Inferior parietal cortex (tissue), 1 donor: ENCODE measurements at regions not wholly inside any gene's neighbourhood (a gene's known extent, or its start where the extent isn't known, plus 50 kb on each side); places are given as distances from the start of the nearest gene placed in this dataset.

ENCODE experiments used
- DNase-seq: peaks from one replicate; pipeline ENCODE4 v3.0.0-alpha.2; 2016; ENCODE audit errors: extremely low spot score

DNA sequence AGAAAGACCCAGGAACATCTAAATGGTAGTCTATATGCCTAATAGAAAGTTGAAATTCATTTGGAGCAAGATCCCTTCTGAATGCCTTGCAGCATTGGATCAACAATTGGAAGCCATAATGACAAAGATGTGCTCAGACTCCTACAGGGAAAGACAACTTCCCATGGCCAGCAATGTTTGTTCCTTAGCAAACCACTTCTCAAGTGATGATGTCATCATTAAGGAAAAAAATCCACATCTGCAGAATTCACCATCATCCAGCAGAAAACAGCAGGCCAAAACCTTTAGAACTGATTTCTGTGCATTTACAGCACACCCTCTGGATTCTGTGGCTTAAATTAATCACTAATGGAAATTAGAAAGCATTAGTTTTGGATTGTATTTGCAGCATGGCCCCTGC, 82.4 kb upstream of the ZIC3 start:
- DNase-seq: no peak

GRCh38 chrX:137482136-137482535, 83.8 kb upstream of the ZIC3 start:
- DNase-seq: no peak

DNA sequence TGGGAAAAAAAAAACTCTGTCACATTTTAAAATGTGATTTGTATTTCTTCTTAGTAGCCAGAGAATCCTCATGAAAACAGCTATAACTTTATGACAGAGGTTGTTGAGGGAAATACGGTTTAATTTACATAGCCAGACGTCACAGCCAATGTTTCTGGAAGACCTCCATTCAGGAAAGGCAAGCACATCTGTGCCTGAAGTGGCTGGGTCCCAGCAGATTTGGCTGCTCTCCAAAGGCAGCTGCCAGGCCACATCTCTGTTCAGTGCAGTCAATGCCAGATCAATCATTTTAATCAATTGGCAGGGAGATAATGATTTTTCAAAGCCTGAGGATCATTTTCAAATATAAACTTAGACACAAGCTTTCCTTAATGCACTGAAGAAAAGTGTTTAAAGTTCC, 86.5 kb upstream of the ZIC3 start:
- no peak for DNase-seq

- no peak for DNase-seq
Measured at GRCh38 chrX:137441711-137442110, 124.2 kb upstream of the ZIC3 start.

GRCh38 chrX:137432609-137433008, 133.3 kb upstream of the ZIC3 start:
- peak; percentile 1 for DNase-seq

DNA sequence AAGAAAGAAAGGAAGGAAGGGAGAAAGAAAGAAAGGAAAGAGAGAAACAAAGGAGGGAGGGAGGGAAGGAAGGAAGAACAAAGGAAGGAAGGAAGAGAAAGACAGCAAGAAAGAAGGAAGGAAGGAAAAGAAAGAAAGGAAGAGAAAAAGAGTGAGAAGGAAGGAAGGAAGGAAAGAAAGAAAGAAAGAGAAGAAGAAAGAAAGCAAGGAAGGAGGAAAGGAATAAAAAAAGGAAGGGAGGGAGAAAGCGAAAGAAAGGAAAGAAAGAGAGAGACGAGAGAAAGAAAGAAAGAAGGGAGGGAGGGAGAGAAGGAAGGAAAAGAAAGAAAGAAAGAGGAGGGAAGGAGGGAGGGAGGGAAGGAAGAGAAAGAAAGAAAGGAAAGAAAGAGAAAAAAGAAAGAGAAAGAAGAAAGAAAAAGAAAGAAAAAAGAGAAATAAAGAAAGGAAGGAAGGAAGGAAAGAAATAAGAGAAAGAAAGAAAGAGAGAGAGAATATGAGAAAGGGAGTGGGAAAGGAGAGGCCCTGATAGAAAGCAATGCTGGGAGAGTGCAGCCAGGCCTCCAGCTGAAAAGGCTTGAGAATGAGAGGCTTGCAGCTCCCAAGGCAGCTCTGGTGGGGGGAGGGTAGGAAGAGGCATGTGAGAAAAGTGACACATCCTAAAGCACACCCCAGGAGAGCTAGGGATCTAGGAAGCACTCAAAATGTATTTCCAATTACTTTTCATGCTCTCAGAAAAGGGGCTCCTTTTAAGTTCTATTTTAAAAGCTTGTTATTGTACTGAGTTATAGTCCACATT, 134.0 kb upstream of the ZIC3 start:
- DNase-seq: no peak

DNA sequence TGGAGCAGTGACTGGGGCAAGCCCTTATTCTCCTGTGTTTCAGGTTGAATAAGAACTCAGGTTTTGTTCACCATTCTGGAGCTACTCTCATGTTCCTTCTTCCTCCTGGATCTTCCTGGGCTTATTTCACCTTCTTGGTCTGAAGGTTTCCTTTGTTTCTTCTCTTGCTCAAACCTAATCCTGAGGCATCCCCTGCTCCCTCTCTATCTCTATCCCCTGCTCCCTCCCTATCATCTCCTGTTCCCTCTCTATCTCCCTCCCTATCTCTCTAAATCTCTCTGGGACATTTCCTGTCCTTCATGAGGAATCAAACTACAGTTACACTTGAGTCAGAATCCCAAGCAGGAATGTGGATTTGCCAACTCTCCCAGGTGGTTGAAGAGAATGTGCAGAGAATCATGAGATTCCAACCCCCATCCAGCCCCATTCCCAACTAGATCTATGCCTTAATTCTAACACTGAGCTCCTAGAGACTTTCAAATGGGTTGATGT, 134.9 kb upstream of the ZIC3 start:
- DNase-seq: no peak

GRCh38 chrX:137430301-137430700, 135.6 kb upstream of the ZIC3 start:
- no peak for DNase-seq

DNA sequence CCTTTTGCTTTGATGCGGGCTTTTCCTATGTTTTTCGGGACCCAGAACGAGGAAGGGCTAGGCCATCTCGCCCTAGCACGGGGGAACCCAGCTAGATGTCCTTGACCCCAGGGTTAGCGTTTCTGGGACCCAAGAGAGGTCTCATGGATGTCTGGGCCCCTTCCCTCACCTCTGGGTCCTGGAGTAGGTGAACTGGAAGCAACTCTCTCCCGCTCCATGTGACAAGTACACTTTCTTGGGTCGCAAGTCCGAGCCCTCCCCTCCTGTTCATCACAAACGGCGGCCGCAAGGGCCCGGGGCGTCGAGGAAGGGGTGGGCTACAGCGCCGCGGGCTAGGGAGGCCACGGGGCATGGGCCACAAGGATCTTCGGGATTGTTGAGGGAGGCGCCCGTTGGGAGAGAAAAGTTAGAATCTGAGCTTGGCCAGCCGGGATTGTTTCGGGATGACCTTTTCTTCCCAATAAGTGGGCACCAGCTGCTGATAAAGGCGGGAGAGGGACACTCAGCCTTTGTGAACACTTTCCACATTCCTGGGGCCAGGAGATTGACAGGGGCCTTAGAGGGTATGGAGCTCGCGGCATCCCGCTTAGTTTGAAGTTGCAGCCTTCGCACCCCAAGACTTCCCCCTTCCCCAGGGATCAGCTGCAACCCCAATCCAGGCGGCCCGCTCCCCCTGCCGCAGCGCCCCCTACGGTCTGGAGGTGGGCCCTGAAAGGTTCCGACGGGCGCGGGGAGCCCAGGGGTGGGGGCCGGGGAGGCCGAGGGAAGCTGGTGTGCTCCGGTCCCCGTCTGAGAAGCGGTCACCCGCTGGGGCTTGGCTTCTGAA, 136.9 kb upstream of the ZIC3 start:
- no peak for DNase-seq

DNA sequence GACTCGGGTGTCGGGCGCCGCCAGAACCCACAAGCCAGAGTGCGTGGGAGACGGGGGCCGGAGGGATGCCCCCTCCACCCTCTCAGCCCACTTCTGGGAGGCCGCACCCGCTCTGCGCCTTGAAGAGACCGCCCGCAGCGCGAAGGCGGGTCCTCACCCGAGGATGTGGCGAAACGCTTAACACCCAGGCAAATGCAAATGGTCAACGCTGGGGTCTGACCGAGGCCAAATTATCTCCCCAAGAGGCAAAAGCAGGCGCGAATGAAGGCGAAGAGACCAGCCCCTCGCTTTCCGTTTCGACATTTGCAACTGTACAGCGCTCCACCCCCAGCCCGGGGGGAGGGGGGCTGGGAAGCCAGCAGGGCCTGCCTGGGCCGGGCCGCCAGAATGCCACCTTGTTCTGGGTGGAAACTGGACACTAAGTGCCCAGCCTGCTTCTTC, 137.7 kb upstream of the ZIC3 start:
- DNase-seq: no peak

DNA sequence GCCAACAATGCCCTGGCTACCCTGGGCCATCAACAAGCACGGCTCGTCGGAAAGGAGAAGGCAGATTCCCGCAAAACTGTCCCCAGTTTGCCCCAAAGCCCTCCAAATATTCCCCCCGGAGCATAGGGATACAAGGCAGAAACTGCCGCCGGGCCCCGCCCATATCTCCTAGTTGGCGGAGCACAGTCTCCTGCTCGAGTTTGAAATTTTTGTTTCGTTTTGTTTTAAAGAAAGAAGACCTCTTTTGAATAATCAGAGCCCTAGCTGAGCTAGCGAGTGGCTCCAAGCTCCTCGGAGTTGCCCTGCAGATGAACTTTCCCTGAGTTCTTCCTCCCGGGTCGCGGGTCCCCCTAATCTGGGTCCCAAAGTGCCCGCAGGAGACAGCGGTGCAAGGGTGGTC, 138.1 kb upstream of the ZIC3 start:
- DNase-seq: no peak

DNA sequence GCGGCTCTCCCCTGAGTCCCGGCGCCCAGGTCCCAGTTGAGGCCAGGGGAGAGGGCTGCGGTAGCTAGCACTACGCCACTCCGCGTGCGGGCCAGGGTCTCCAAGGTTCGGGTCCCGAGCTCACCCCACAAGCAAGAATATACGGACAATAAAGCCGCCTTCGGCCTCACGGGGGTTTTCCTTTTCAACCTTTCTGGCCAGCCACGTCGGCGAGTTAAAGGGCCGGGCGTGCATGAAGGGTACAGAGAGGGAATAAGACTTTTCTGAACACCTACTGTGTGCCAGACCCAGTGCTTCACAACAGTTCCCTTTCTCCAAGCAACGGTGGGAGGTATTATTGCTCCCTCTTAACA, 138.5 kb upstream of the ZIC3 start:
- no peak for DNase-seq

- DNase-seq: no peak
Measured at GRCh38 chrX:137426695-137427425, 139.1 kb upstream of the ZIC3 start.

DNA sequence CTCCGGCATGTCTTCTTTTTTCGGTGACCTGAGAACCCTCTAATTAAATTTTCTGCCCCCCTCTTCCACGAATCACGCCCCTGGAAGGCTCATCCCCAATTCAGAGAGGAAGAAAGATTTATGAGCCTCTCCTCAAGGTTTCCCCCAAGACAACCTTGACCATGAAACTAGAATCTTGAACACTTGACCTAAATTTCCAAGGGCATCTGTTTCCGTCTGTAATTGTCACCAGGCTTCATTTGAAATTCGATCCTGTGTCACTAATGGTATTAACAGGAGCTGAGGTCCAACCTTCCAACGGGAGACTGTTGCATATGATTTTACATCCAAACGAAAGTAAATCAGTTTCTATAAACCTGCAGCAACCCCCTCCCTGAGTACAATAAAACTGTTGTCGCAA, 139.9 kb upstream of the ZIC3 start:
- DNase-seq: no peak

DNA sequence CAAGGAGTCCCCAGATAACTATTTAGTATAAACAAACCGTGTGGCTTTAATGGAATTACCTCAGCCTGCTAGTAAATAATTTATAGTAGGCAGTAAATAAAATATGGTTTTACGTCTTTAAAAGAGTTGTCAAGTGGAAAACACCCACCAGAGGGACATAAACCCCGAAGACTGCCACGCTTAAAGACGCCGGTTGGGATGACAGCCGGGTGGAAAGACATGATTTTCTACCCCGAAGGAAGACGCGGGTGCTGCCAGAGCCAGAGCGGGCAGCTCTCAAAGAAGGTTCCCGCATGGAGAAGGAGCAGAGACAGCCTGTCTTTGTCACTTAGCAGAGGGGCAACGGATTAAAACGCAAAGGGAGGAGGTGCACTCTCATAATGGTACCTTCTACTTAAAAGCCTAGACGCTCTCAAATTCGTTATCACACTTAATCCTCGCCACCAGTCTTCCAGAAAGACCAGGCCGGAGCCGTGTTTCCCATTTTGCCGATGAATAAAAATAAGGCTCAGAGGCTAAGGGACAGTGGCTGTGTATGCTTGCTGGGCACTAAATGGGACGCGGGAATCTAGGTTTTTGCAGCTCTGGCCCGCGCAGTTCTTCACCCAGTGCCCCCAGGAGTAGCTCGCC, 140.5 kb upstream of the ZIC3 start:
- DNase-seq: no peak

- DNase-seq: no peak
Measured at GRCh38 chrX:137424679-137425078, 141.2 kb upstream of the ZIC3 start.

DNA sequence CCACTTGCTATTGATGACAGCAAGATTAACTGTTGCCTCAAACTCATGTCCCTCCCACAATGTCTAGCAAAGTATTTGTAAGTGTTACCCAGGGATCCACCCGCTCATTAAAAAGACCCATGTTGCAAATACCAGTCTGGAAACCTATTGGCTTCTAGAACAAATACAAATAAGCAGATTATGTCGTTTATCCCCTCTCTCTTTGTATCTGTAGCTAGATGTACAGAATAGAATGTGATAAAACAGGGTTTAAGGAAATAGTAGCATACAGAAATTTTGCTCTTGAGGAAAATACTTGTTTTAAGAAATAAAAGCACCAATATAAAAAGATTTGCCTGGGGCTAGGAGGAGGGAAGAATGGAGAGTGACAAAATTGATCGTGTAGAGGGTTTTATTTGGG, 142.7 kb upstream of the ZIC3 start:
- DNase-seq: no peak

DNA sequence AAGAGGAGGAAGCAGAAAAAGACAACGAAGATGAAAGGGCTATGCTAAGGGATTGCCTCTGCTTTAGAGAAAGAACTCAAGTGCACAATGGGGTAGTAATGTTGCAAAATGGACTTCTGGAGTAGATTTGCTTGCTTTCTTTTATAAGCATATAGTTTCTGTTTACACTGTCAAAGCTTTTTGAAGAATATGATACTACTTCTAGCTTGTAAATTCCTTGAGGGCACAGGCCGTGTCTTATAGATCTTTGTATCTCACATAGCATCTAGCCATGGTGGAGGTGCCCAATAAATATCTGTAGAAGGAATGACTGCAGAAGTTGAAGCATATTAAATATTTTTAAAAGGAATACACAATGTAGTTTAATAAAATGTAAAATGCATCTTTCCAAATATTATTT, 147.8 kb upstream of the ZIC3 start:
- no peak for DNase-seq

- no peak for DNase-seq
Measured at GRCh38 chrX:137413190-137413589, 152.7 kb upstream of the ZIC3 start.

DNA sequence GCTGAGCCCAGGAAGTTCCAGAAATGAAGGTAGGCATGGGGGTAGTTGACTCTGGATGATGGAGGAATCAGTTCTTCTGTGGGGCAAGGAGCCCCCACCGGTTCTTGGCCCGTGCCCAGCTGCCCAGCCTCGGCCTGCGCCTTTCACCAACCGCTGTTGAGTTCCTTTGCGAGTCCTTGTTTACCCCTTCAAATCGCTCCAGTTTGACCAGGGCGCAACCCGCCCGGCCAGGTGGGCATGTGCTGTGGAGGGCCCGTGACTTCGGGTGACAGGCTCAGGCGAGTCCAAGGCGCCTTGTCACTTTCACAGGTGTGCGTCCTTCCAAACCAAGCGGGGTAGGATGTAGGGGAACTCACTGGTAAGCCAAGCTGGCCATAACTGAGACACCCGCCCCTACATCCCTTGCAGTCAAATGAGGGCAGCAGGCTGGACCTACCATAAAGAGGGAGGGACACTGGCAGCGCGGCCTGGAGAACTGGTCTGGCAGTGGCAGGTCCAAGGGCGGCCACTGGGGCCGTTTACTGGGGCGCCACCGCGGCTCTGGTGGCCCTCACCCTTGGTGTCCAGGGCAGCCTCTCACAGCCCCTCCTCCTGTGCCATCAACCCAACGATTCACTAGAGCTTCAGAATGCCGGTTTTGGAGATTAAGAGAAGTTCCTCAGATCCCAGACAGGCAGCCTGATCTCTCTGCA, 160.3 kb upstream of the ZIC3 start:
- no peak for DNase-seq

DNA sequence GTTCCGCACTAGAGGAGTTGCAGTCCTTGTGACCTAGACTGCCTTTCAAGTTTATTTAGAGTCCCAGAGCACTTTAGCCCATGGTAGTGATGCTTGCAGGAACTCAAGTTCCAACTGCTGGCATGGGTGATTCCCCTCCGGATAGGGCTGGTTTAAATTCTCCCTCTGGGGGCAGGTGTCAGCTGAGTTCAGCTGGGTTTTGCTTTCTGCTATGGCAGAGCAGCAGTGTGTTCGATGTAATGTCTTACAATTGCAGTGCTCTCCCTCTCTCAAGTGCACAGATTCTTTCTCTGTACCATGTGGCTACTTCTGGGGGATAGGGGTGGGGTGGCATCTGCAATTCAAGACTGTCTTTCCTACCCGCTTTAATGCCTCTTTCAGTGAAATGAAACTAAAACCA, 164.8 kb upstream of the ZIC3 start:
- DNase-seq: no peak
